GM19455 (cell line): ENCODE measurements at regions not wholly inside any gene's neighbourhood (a gene's known extent, or its start where the extent isn't known, plus 50 kb on each side); places are given as distances from the start of the nearest gene placed in this dataset.

Source experiments
- ATAC-seq: cut with Tn5 transposase; IDR thresholded peaks from one replicate; pipeline ENCODE4 v1.9.1; 2021; ENCODE audit not compliant: unreplicated experiment

DNA sequence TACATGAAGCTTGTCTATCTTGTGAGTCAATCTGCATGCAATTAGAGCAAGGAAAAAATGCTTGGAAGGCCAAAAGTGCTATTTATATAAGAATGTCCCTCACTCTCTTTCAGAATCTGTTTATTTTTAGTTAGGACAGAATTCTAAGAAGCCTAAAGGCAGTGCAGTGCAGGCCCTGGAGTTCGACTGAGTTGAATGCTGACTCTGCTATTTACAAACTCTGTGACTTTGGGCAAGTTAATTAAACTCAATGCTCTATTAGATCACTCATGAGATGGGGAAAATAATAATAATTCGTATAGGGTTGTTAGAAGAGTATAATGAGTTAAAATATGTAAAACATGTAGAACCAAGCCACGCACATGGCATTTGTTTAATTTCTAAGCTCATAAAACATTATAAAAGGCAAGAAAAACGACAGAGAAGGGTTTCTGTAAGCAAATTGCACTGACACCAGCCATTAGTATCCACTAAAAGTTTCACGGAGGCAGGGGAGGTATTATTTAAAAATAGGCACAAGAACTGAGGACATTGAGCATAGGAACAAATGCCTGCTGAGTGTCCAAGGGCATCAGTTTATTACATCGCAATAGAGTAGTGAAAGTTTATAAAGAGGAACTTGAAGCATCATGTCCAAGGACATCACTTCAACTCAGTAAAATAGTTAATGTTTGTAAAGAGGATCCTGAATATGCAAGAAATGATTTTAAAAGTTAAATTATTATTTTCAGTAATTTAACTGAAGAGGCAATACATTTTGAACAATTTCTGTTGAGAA lies 115.0 kb upstream of the INPP4B start:
- no peak for ATAC-seq

DNA sequence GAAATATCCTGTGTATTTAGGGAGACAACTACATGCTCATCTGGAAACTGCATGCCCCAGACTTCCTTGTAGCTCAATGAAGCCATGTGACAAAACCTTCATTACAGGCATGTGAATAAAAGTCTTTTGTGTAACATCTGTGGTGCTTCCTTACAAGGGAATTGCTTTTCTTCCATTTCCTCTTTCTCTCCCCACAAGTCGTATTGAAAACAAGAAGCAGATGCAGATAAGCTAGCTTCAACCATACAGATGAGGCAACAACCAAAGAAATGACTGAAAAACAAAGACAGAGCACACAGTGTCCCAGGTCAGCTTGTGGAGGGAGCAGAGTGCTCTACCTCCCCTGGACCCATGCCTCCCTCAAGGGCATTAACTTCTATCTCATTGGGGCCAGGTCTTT lies 115.8 kb upstream of the INPP4B start:
- ATAC-seq, result no peak

DNA sequence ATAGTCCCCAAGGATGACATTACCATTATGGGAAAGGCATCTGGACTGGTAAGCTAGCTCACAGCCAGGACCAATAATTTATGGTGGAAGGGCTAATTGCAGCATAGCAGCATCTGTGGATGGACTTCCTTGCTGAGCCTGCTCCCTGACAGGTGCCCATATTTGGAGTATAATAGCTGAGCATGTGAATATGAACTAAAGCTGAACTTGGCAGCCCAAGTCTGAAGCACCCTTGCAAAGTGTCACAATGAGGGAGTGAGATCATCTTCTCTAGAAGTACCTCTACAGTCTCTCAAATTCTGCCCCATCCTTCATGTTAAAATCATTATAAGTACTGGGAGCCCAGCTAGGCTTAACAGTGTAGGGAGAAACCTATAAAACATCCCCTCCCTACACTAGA lies 128.2 kb upstream of the INPP4B start:
- ATAC-seq, result no peak

DNA sequence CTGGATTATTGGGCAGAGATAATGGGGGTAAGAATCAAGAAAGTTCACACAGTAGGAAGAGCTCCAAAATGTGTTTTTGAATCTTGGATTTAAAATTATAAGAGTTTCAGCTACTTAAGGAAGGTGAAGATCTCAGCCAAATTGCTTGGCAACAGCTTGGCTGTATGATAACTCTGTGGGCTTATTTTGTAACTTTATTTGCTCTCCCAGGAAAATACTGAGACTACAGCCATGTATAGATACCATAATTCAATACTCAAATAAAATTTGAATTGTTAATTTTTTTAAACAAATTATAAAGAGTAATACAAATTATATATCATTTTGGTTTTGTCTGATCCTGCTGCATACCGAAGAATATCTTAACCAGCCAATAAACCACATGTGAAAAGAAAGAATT lies 129.5 kb upstream of the INPP4B start:
- ATAC-seq, result no peak

DNA sequence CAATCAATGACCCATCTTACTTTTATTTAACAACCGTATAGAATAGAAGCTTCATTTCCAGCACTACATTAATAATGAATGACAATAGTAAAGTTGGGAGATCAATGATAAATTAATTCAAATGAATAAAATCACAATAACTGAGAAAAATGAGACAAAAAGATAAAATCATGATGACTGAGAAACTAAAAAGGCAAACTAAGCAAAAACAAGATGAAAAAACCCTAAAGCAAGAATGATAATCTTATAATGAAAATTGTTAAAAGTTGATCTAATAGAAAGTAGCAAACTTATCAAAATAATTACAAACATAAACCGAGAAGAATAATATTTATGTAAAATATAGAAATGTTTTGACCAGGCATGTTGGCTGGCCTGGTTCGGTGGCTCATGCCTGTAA lies 130.4 kb upstream of the INPP4B start:
- no peak for ATAC-seq

DNA sequence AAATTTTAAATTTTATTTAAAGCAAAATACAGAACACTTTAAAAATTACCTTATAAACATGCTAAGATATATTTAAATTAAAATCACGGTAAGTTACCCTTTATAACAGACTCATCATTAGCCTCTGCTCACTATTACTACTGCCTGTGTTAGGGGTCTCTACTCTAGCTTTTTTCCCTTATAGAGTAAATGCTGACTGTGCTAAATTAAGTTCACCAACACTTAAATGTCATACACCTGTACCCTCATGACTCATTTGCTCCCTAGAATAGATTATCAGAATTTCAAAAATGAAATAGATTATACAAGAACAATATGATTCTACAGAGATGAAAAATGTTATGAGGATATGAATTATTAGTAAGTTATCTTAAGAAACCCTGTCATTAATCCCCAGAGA lies 131.1 kb upstream of the INPP4B start:
- no peak for ATAC-seq

DNA sequence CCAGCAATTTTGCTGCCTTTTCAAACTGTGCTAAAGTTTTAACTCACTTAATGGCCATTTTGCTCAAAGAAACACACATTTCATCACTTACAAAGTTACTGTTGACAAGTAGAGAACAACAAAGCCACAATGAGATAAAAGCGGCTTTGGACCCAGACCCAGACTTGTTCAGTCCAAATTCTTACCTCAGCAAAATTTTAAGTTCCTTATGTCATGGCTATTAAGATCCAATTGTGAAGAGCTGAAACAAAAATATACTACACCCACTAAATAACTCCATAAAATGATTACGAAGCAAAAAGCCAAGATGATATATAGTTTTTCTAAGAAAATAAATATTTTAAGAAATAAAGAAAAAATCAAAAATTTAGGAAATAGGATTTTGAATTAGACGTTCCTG lies 137.0 kb upstream of the INPP4B start:
- no peak for ATAC-seq

DNA sequence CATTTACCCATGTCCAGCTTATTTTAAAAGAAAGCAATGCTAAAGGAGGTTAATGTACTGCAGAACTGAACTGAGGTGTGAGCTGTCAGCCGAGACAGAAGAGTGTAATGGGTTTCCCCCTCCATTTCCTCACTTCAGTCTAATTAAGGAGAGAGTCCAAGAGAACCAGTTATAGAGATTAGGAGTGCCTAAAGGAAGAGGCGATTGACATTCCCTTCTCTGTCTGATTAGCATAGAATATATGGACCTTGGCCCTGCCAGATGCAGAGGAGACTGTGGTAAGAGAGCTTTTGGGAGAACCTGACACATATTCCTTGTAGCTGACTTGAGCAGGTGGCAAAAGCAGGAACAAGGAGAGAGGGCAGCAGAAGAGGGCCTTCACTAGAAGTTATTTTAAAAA lies 137.5 kb upstream of the INPP4B start:
- ATAC-seq, result no peak

DNA sequence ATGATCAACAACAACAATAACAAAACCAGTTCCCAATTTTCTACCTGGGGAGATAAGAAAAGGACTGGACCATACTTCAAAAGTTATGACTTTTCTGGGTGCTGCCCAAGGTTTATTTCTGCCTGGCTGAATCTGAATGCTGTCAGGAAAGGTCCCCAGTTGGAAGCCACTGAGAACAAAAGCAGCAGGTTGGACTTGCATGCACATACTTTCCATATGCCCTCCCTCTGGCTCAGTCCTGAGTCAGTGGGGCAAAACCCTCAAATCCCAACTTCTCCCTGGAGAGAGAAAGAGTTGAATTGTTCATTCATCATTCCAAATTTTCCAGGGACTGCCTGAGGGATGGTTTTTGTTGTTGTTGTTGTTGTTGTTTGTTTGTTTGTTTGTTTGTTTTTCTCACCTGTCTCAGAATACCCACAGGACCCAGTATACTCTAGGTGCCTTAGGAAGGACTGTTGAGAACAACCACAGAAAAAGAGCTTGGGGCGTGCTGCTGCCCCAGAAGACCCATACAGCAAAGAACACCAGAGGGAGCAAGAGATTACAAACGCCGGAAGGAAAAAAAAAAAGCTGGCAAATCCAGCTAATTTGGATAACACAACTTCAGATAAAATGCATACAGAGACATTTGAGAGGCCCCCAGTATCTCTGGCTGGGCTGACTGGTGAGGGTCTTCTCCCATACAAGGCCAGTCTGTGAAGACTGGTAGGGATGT lies 138.9 kb upstream of the INPP4B start:
- no peak for ATAC-seq

DNA sequence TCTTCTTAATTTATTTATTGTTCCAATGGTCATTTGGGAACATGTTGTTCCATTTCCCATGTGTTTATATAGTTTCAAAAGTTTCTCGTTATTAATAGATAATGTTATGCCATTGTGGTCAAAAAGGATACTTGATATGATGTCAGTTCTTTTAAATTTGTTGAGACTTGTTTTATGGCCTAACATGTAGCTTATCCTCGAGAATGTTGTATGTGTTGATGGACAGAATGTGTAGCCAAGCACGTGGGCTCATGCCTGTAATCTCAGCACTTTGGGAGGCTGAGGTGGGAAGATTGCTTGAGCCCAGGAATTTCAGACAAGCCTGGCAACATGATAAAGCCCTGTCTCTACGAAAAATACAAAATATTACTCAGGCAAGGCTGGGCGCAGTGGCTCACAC lies 168.5 kb upstream of the USP38 start:
- no peak for ATAC-seq

DNA sequence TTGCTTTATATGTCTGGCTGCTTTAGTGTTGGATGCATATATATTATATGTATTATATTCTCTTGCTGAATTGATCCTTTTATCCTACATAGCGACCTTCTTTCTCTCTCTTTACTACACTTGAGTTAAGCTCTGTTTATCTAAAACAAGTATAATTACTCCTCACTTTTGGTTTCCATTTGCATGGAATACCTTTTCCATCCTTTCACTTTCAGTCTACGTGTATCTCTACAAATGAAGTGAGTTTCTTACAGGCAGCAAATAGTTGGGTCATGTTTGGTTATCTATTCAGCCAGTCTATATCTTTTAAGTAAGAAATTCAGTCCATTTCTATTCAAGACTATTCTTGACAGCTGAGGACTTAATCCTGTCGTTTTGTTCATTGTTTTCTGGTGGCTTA lies 167.5 kb upstream of the USP38 start:
- ATAC-seq, result no peak

DNA sequence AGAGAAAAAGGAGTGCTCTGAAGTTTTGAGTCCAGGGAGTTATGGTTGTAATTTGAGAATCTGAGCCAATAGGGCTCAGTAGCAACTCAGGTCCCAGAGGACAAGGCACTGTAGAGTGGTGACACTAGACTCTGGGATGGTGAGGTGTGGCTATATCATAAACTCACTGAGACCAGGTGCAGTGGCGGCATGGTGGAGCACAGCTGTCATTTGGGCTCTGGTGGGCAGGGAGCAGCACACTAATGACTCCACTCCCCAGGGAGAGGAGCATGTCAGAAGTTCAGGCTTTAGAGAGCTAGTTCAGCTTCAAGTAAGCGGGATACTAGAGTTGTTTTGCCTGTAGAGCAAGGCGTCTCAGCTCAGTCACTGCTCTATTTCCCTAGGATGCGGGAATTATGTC lies 165.4 kb upstream of the USP38 start:
- no peak for ATAC-seq

DNA sequence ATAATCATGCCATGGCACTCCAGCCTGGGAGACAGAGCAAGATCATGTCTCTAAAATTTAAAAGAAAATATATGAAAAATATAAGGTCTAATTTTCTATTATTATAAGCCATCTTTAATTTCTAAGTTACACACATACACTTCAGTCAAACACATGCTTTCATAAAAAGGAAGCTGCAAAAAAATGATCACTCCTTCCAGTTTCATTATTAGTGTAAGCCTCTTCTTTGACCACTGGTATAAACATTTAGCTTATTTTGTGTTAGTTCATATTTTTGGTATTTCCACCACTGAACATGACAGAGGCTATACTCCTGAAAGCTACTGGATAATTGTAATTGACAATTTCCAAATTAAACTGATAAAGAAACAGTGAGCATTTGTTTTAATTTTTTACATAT lies 163.3 kb upstream of the USP38 start:
- peak; percentile 82 for ATAC-seq

DNA sequence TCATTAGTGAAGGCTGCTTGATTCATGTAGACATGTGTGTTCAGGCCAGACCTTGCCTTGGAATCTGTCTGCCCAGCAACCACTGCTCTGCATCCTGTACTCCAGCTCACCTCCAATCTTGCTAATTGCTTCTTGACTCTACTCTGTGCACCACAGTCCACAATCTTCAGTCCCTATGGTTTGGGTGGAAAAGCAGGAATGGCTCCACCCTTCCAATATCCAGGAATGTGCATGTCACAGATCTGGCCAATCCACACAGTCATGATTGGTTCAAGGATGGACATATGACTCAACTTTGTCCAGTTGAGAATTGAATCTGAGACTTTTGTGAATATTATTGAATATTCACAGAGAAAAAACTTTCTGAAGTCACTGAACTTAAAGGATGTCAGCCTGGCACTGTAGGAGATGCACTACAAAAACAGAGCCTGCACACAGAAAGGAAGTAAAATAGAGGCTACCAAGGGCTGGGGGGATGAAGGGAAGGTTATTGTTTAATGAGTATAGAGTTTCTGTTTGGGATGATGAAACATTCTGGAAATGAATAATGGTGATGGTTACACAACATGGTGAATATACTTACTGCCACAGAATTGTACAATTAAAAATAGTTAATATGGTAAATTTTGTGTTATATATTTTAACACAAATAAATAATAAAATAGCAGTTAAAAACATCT lies 161.3 kb upstream of the USP38 start:
- no peak for ATAC-seq

DNA sequence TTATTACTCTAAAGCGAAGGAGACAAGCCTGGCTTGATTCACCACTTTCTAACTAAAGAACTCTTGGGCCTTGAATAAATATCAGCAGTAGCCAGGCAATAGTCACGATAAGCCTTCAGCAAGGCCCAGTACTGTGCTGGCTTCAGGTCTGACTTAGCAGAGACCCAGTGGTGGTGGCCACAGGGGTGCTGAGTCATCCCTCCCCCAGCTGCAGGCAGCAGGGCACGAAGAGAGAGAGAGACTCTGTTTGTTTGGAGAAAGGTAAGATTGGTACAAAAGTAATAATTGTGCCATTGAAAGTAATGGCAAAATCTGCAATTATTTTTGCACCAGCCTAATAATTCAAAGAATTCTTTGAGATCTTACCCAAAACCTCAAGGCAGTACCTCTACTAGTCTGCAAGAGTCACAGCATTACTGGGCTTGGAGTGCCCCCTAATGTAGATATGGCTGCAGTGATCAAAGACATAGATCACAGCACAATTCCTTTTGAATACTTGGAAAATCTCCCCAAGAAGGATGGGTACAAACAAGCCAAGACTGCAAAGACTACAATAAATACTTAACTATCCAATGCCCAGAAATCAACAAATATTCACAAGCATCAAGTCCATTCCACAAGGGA lies 159.5 kb upstream of the USP38 start:
- ATAC-seq, result peak; percentile 34

DNA sequence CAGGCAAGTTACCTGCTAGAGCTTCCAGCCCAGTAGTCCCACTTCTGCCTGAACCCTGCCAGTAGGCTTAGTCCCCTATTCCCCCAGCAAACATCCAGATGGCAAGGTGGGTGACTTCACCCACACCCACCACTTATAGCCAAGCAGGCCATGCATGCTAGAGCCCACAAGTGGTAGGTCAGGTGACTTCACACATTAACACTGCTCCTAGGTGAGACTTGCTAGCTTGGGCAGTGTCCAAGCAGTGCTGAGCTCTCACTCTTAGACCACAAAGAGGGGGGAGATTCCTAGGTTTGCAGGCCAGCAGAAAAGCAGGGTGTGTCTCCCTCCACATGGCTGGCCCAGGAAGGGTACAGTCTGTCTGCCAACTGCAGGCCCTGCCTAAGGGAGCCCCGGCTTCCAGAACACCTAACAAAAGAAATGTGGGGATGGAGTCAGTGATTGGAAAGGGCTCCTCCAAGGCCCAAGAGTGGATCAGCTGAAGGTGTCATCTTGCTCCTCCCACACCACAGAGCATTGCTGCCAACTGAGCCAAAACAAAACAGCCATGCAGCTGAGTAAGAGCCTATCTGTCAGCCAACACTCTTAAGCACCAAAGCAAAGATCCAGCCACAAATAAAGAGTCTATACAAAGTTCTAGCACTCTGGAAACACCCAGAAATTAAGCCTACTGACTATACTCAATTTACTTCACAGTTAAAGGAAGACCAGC lies 158.1 kb upstream of the USP38 start:
- no peak for ATAC-seq

DNA sequence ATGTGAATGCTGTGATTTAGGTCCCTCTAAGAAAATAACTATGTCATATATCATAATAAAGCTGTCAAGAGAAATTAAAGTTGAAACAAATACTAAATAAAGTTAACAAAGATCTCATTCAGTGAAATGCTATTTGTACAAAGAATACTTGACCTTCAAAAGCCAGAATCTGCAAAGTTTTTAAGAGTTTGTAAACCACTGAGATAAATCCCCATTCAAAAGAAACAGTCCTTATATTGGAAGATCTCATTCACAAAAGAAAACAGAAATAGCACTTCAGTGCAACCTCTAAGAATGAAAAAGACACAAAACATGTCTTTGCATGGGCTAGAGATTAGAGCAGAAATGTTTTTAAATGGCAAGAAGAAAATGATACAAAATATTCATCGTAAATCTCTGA lies 149.1 kb upstream of the USP38 start:
- ATAC-seq, result no peak

DNA sequence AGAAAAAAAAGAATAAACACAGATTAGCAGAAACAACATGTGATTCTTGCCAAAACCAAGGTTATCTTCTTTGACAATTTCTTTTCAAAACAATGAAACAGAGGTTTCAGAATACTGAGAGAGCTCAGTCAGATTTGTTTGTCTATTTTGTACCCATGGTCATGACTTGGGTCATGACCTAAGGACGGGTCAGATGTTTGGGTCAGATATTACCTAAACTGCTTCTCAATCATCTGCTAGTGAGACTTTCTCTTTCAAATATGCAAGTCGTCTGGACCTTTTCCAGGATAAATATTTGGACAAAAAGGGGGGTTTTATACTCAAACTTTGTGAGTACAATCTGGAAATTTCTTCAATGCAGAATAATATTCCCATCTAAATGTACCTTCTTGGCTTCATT lies 148.3 kb upstream of the USP38 start:
- no peak for ATAC-seq

DNA sequence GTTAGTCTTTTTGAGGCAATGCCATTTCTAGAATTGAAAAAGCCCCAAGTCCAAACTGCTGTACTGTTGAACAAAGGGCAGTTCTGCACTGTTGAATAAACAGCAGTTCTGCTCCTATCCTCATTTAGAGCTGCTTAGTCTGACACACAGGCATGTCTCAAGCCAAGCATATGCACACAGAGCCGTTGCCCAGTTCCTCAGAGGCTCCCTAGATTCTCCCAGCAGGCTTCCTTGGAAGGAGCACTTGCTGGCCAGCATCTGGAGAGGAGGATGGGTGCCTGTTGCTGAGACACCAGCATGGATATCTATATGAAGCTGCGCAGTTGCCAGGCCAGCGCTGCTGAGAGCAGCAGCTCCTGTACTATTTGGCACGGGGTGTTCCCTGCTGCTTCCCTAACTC lies 138.3 kb upstream of the USP38 start:
- ATAC-seq, result no peak

DNA sequence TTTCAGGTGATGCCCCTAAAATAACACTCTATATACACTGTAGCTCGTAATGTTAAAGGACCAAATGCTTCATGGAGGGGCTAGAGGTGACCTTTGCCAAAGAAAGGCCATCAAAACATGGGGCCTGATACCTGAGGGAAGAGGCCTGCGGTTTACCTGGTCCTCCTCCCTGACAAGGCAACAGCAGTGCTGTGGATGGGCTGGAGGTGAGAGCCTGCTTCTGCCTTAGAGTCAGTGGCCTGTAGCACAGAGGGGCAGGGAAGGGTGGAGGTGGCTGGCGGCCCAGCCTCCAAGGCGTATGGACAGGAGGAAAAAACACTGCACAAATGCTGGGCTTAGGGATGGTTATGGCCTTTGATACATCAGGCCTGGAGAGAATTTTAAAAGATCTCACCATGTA lies 137.8 kb upstream of the USP38 start:
- ATAC-seq, result no peak

DNA sequence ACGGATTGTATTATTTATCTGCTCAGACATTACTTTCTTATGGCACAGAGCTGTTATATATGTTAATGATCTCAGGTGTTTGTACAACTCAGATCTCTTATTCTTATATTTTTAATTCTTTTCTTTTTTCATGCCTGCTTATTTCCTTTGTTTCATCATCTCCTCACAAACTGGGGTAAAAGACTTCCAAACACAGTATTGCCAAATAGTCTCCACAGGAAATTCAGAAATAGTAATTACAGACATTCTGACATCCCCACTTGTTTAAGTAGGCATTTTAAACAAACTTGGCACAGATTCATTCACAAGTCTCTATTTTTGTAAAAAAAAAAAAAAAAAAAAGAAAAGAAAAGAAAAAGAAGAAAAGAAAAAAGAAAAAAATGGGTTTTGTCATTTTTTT lies 129.7 kb upstream of the USP38 start:
- no peak for ATAC-seq
